SKM-1 treated with dmso at 0.1 percent for 144 hours (cell line): ENCODE measurements at regions not wholly inside any gene's neighbourhood (a gene's known extent, or its start where the extent isn't known, plus 50 kb on each side); places are given as distances from the start of the nearest gene placed in this dataset.

Source experiments
- DNase-seq: peaks from one replicate; lab custom pipeline; 2025; ENCODE audit not compliant: unreplicated experiment; lab: John Stamatoyannopoulos, UW

- no peak for DNase-seq
Measured at GRCh38 chr2:148567716-148568115, 76.8 kb upstream of the EPC2 start.

GRCh38 chr2:148568597-148568996, 76.0 kb upstream of the EPC2 start:
- DNase-seq = no peak

- DNase-seq = no peak
Measured at GRCh38 chr2:148569221-148569620, 75.3 kb upstream of the EPC2 start.

GRCh38 chr2:148570989-148571388, 73.6 kb upstream of the EPC2 start:
- no peak for DNase-seq

- DNase-seq = no peak
Measured at GRCh38 chr2:148577845-148578492, 66.6 kb upstream of the EPC2 start.

- DNase-seq = no peak
Measured at GRCh38 chr2:148578493-148578884, 66.1 kb upstream of the EPC2 start.

- no peak for DNase-seq
Measured at GRCh38 chr2:148582679-148583511, 61.7 kb upstream of the EPC2 start.

GRCh38 chr2:148585696-148586095, 58.9 kb upstream of the EPC2 start:
- no peak for DNase-seq

GRCh38 chr2:148586522-148587128, 57.9 kb upstream of the EPC2 start:
- DNase-seq = no peak

- no peak for DNase-seq
Measured at GRCh38 chr2:148590612-148591011, 53.9 kb upstream of the EPC2 start.

- DNase-seq = peak; percentile 23
Measured at GRCh38 chr2:148592791-148593190, 51.8 kb upstream of the EPC2 start.

- DNase-seq = no peak
Measured at GRCh38 chr2:148593421-148593820, 51.1 kb upstream of the EPC2 start.

- DNase-seq = no peak
Measured at GRCh38 chr2:148594216-148594615, 50.3 kb upstream of the EPC2 start.
